ENCODE measurements at regions not wholly inside any gene's neighbourhood (a gene's known extent, or its start where the extent isn't known, plus 50 kb on each side); places are given as distances from the start of the nearest gene placed in this dataset.

DNA sequence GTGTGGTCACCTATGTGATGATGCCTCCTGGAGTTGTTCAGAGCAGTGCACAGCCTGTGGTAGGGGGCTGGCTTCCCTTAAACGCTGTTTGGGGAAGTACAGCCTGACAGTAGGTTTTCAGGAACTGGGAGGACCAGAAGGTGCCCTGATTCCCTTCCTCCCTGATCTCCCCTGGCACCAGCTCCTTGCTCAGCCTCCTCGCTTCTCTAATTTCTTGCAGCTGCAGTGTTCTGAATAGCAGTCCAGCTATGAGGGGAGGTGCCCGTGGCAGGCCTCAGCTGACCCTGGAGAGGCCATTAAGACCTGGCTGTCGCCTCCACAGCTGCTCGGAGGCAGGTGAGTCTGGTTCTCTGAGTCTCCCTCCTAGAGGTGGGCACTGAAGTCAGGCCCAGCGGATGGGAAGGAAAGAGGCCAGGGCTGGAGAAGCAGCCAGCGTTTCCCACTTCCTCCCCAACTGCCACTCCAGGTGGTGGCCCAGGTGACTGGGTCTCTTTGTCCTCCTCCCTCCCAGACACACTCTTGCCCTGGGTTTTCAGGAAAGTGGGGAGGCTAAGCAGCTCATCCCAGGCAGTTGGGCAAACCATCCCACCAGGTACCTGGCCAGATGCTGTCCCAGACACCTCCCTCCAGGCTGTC is 52.0 kb upstream of the RPL11 start:
- Histone ChIP-seq H3K27me3 (ENCODE audit: control insufficient read depth in 5 of 5, insufficient read depth in 4 of 5, low read length in 5 of 5) (peaks cover 0 to 4% (median 0%) of the 10 kb centered on the region in 5 donors), H3K9ac (ENCODE audit: low read length in 5 of 5) (no peak overlapping the region), H3K9me3 (ENCODE audit: control insufficient read depth in 5 of 5, low read length in 5 of 5) (no peaks in the 10 kb centered on the region), H3K4me3 (ENCODE audit: low read depth in 1 of 5, low read length in 5 of 5) (no peak overlapping the region), H3K36me3 (ENCODE audit: control insufficient read depth in 5 of 5, insufficient read depth in 5 of 5, low read length in 5 of 5) (no peaks in the 10 kb centered on the region), H3K4me1 (ENCODE audit: control insufficient read depth in 5 of 5, insufficient read depth in 5 of 5, low read length in 5 of 5) (peaks cover 12 to 49% (median 38%) of the 10 kb centered on the region in 5 donors), H3K27ac (ENCODE audit: low read depth, low read length) (peak overlapping the region; percentile 14)

GRCh38 chr1:23638786-23639241 is 52.8 kb upstream of the RPL11 start:
- Histone ChIP-seq H3K4me1 (ENCODE audit: control insufficient read depth in 5 of 5, insufficient read depth in 5 of 5, low read length in 5 of 5) (peaks cover 10 to 47% (median 32%) of the 10 kb centered on the region in 5 donors), H3K36me3 (ENCODE audit: control insufficient read depth in 5 of 5, insufficient read depth in 5 of 5, low read length in 5 of 5) (no peaks in the 10 kb centered on the region), H3K9ac (ENCODE audit: low read length in 5 of 5) (peak overlapping the region in 1 of 5 donors; percentile 8), H3K27me3 (ENCODE audit: control insufficient read depth in 5 of 5, insufficient read depth in 4 of 5, low read length in 5 of 5) (peaks cover 0 to 4% (median 0%) of the 10 kb centered on the region in 5 donors), H3K9me3 (ENCODE audit: control insufficient read depth in 5 of 5, low read length in 5 of 5) (no peaks in the 10 kb centered on the region), H3K27ac (ENCODE audit: low read depth, low read length) (peak overlapping the region; percentile 65), H3K4me3 (ENCODE audit: low read depth in 1 of 5, low read length in 5 of 5) (no peak overlapping the region)

GRCh38 chr1:23638188-23638619 is 53.4 kb upstream of the RPL11 start:
- H3K36me3 ChIP-seq (ENCODE audit: control insufficient read depth in 5 of 5, insufficient read depth in 5 of 5, low read length in 5 of 5), result no peaks in the 10 kb centered on the region
- no peaks in the 10 kb centered on the region for H3K9me3 ChIP-seq (ENCODE audit: control insufficient read depth in 5 of 5, low read length in 5 of 5)
- peak overlapping the region; percentile 65 for H3K27ac ChIP-seq (ENCODE audit: low read depth, low read length)
- H3K27me3 ChIP-seq (ENCODE audit: control insufficient read depth in 5 of 5, insufficient read depth in 4 of 5, low read length in 5 of 5), result peaks cover 0 to 4% (median 0%) of the 10 kb centered on the region in 5 donors
- H3K4me1 ChIP-seq (ENCODE audit: control insufficient read depth in 5 of 5, insufficient read depth in 5 of 5, low read length in 5 of 5), result peaks cover 10 to 42% (median 27%) of the 10 kb centered on the region in 5 donors
- H3K4me3 ChIP-seq (ENCODE audit: low read depth in 1 of 5, low read length in 5 of 5), result no peak overlapping the region
- no peak overlapping the region for H3K9ac ChIP-seq (ENCODE audit: low read length in 5 of 5)

DNA sequence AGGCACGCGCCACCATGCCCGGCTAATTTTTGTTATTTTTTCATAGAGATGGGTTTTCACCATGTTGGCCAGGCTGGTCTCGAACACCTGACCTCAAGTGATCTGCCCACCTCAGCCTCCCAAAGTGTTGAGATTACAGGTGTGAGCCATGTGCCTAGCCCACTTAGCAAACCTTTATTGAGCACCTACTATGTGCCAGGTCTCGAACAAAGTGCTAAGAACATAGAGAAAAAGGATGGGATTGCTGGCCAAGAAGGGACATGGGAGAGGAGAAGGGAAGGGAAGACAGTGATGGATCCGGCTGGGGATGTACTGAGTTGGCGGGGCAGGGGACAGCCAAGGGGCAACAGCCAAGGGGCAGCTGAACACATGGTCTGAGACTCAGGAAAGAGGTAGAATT is 55.6 kb upstream of the RPL11 start:
- peaks cover 10 to 42% (median 27%) of the 10 kb centered on the region in 5 donors for H3K4me1 ChIP-seq (ENCODE audit: control insufficient read depth in 5 of 5, insufficient read depth in 5 of 5, low read length in 5 of 5)
- H3K9me3 ChIP-seq (ENCODE audit: control insufficient read depth in 5 of 5, low read length in 5 of 5), result no peaks in the 10 kb centered on the region
- no peak overlapping the region for H3K9ac ChIP-seq (ENCODE audit: low read length in 5 of 5)
- no peaks in the 10 kb centered on the region for H3K36me3 ChIP-seq (ENCODE audit: control insufficient read depth in 5 of 5, insufficient read depth in 5 of 5, low read length in 5 of 5)
- H3K27me3 ChIP-seq (ENCODE audit: control insufficient read depth in 5 of 5, insufficient read depth in 4 of 5, low read length in 5 of 5), result peaks cover 0 to 4% (median 0%) of the 10 kb centered on the region in 5 donors
- no peak overlapping the region for H3K27ac ChIP-seq (ENCODE audit: low read depth, low read length)
- H3K4me3 ChIP-seq (ENCODE audit: low read depth in 1 of 5, low read length in 5 of 5), result no peak overlapping the region

DNA sequence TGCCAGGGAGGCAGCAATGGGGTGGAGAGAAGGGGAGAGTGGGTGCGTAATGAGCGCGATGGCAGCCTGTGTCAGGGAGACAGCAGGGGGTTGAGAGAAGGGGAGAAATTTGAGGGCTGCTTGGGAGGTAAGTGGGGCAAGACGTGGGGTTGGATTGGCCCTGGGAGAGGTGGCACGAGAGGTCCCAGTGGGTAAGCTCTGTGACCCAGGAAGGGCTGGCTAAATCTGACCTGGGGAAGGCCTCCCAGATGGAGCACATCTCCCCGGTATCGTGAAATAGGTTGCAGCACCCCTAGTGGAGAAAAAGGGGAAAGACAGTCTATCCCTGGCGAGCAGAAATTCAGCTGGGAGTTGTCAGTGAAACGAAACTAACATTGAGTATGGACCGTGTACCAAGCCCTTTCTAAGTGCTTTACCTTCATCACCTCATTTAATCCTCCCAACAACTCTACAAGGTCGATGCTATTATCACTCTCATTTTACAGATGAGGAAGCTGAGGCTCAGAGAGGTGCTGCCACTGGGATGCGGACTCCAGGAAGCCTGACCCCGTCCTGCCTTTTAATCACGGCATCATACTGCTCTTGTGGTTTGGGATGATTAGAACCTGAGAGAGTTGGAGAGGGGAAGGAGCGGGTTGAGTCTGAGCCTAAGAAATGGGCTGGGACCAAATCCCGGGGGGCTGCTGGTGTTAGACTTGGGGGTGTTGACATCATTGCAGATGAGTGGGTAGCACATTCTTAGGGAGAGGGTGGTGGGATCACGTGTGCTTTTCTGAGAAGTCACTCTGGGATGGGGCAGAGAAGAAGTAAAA is 56.6 kb upstream of the RPL11 start:
- Histone ChIP-seq H3K4me3 (ENCODE audit: low read depth in 1 of 5, low read length in 5 of 5) (peak overlapping the region; percentile 63 to 92 (median 73)), H3K27me3 (ENCODE audit: control insufficient read depth in 5 of 5, insufficient read depth in 4 of 5, low read length in 5 of 5) (peaks cover 0 to 4% (median 0%) of the 10 kb centered on the region in 5 donors), H3K9me3 (ENCODE audit: control insufficient read depth in 5 of 5, low read length in 5 of 5) (no peaks in the 10 kb centered on the region), H3K9ac (ENCODE audit: low read length in 5 of 5) (peak overlapping the region; percentile 4 to 78 (median 62)), H3K4me1 (ENCODE audit: control insufficient read depth in 5 of 5, insufficient read depth in 5 of 5, low read length in 5 of 5) (peaks cover 10 to 42% (median 27%) of the 10 kb centered on the region in 5 donors), H3K27ac (ENCODE audit: low read depth, low read length) (peak overlapping the region; percentile 42), H3K36me3 (ENCODE audit: control insufficient read depth in 5 of 5, insufficient read depth in 5 of 5, low read length in 5 of 5) (no peaks in the 10 kb centered on the region)

- H3K27ac ChIP-seq (ENCODE audit: low read depth, low read length), result no peak overlapping the region
- peaks cover 0 to 4% (median 0%) of the 10 kb centered on the region in 5 donors for H3K27me3 ChIP-seq (ENCODE audit: control insufficient read depth in 5 of 5, insufficient read depth in 4 of 5, low read length in 5 of 5)
- H3K9ac ChIP-seq (ENCODE audit: low read length in 5 of 5), result peak overlapping the region in 1 of 5 donors; percentile 62
- no peaks in the 10 kb centered on the region for H3K9me3 ChIP-seq (ENCODE audit: control insufficient read depth in 5 of 5, low read length in 5 of 5)
- H3K36me3 ChIP-seq (ENCODE audit: control insufficient read depth in 5 of 5, insufficient read depth in 5 of 5, low read length in 5 of 5), result no peaks in the 10 kb centered on the region
- peaks cover 10 to 40% (median 23%) of the 10 kb centered on the region in 5 donors for H3K4me1 ChIP-seq (ENCODE audit: control insufficient read depth in 5 of 5, insufficient read depth in 5 of 5, low read length in 5 of 5)
- peak overlapping the region in 2 of 5 donors; percentile 63 to 73 for H3K4me3 ChIP-seq (ENCODE audit: low read depth in 1 of 5, low read length in 5 of 5)
Observed at GRCh38 chr1:23634518-23634839, 57.1 kb upstream of the RPL11 start.

GRCh38 chr1:23632479-23633160 is 59.0 kb upstream of the RPL11 start:
- H3K27ac ChIP-seq (ENCODE audit: low read depth, low read length), result no peak overlapping the region
- peaks cover 5 to 21% (median 11%) of the 10 kb centered on the region in 5 donors for H3K4me1 ChIP-seq (ENCODE audit: control insufficient read depth in 5 of 5, insufficient read depth in 5 of 5, low read length in 5 of 5)
- H3K9me3 ChIP-seq (ENCODE audit: control insufficient read depth in 5 of 5, low read length in 5 of 5), result no peaks in the 10 kb centered on the region
- H3K27me3 ChIP-seq (ENCODE audit: control insufficient read depth in 5 of 5, insufficient read depth in 4 of 5, low read length in 5 of 5), result peaks cover 0 to 6% (median 0%) of the 10 kb centered on the region in 5 donors
- H3K36me3 ChIP-seq (ENCODE audit: control insufficient read depth in 5 of 5, insufficient read depth in 5 of 5, low read length in 5 of 5), result no peaks in the 10 kb centered on the region
- no peak overlapping the region for H3K4me3 ChIP-seq (ENCODE audit: low read depth in 1 of 5, low read length in 5 of 5)
- no peak overlapping the region for H3K9ac ChIP-seq (ENCODE audit: low read length in 5 of 5)

DNA sequence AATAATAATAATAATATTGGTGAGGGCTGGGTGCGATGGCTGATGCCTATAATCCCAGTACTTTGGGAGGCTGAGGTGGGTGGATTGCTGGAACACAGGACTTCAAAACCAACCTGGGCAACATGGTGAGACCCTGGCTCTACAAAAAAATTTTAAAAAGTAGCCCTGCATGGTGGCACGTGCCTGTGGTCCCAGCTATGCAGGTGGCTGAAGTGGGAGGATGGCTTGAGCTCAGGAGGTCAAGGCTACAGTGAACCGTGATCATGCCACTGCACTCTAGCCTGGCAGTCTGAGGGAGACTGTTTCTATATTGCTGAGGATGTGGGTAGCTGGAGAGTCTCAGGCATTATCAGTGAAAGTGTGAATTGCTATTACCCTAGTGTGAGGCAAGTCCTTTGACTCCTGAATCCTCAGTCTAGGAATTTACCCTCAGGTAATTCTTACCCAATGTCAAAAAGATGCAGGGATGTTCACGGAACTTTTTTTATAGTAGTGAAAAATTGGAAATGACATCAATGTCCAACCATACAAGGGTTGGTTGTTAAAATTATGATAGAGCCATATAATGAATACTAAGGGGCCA is 61.8 kb upstream of the RPL11 start:
- no peaks in the 10 kb centered on the region for H3K36me3 ChIP-seq (ENCODE audit: control insufficient read depth in 5 of 5, insufficient read depth in 5 of 5, low read length in 5 of 5)
- H3K4me3 ChIP-seq (ENCODE audit: low read depth in 1 of 5, low read length in 5 of 5), result no peak overlapping the region
- no peaks in the 10 kb centered on the region for H3K9me3 ChIP-seq (ENCODE audit: control insufficient read depth in 5 of 5, low read length in 5 of 5)
- no peak overlapping the region for H3K27ac ChIP-seq (ENCODE audit: low read depth, low read length)
- peaks cover 0 to 7% (median 0%) of the 10 kb centered on the region in 5 donors for H3K27me3 ChIP-seq (ENCODE audit: control insufficient read depth in 5 of 5, insufficient read depth in 4 of 5, low read length in 5 of 5)
- no peak overlapping the region for H3K9ac ChIP-seq (ENCODE audit: low read length in 5 of 5)
- peaks cover 0 to 8% (median 3%) of the 10 kb centered on the region in 5 donors for H3K4me1 ChIP-seq (ENCODE audit: control insufficient read depth in 5 of 5, insufficient read depth in 5 of 5, low read length in 5 of 5)

- no peak overlapping the region for H3K27ac ChIP-seq (ENCODE audit: low read depth, low read length)
- H3K4me3 ChIP-seq (ENCODE audit: low read depth in 1 of 5, low read length in 5 of 5), result no peak overlapping the region
- no peak overlapping the region for H3K9ac ChIP-seq (ENCODE audit: low read length in 5 of 5)
- no peaks in the 10 kb centered on the region for H3K4me1 ChIP-seq (ENCODE audit: control insufficient read depth in 5 of 5, insufficient read depth in 5 of 5, low read length in 5 of 5)
- peaks cover 0 to 7% (median 0%) of the 10 kb centered on the region in 5 donors for H3K27me3 ChIP-seq (ENCODE audit: control insufficient read depth in 5 of 5, insufficient read depth in 4 of 5, low read length in 5 of 5)
- H3K9me3 ChIP-seq (ENCODE audit: control insufficient read depth in 5 of 5, low read length in 5 of 5), result no peaks in the 10 kb centered on the region
- no peaks in the 10 kb centered on the region for H3K36me3 ChIP-seq (ENCODE audit: control insufficient read depth in 5 of 5, insufficient read depth in 5 of 5, low read length in 5 of 5)
Observed at GRCh38 chr1:23628951-23629387, 62.6 kb upstream of the RPL11 start.

Data from subcutaneous abdominal adipose tissue (tissue), 5 donors.